SU-DHL-6 (cell line): ENCODE measurements at regions not wholly inside any gene's neighbourhood (a gene's known extent, or its start where the extent isn't known, plus 50 kb on each side); places are given as distances from the start of the nearest gene placed in this dataset.

Experiments used
- H2AFZ ChIP-seq: fragments of 200-600 bp; sonication (generic); 2 replicates; pipeline ENCODE4 v1.6.1; 2014; ENCODE audit warnings: low read depth, mild to moderate bottlenecking, moderate library complexity, mixed read lengths, antibody characterized with exemption, low read length; ENCODE audit not compliant: severe bottlenecking
- H3F3A ChIP-seq: fragments of 200-600 bp; shearing (Covaris generic); 2 replicates; pipeline ENCODE4 v1.6.0; 2016; ENCODE audit warnings: antibody characterized with exemption, mild to moderate bottlenecking; ENCODE audit not compliant: insufficient read depth
- H3K27ac ChIP-seq: fragments of 200-600 bp; sonication (generic); 2 replicates; pipeline ENCODE4 v1.5.1; 2016; ENCODE audit warnings: low read depth, mild to moderate bottlenecking, low read length, moderate library complexity, mixed read lengths
- H3K27me3 ChIP-seq: fragments of 200-600 bp; sonication (generic), shearing (Covaris generic); 2 replicates; pipeline ENCODE4 v1.6.0; 2014; ENCODE audit warnings: mild to moderate bottlenecking, low read length
- H3K36me3 ChIP-seq: fragments of 200-600 bp; sonication (generic); 2 replicates; pipeline ENCODE4 v1.6.1; 2014; ENCODE audit warnings: mild to moderate bottlenecking, low read length, mixed read lengths
- H3K4me2 ChIP-seq: fragments of 300-600, 200-600 bp; shearing (Covaris generic), sonication (generic); 2 replicates; pipeline ENCODE4 v1.6.0; 2014; ENCODE audit warnings: low read length, low read depth, mild to moderate bottlenecking; ENCODE audit not compliant: poor library complexity, severe bottlenecking
- H3K4me3 ChIP-seq: fragments of 200-600 bp; sonication (generic); 2 replicates; pipeline ENCODE4 v1.5.1; 2014; ENCODE audit warnings: antibody characterized with exemption, low read length, mild to moderate bottlenecking, mixed read lengths; ENCODE audit not compliant: insufficient read depth, poor library complexity, severe bottlenecking
- H3K79me2 ChIP-seq: fragments of 200-600 bp; sonication (generic); 2 replicates; pipeline ENCODE4 v1.6.1; 2014; ENCODE audit warnings: mild to moderate bottlenecking, low read length, moderate library complexity; ENCODE audit not compliant: insufficient read depth
- H3K9ac ChIP-seq: fragments of 200-600 bp; sonication (generic); 2 replicates; pipeline ENCODE4 v1.7.0; 2014; ENCODE audit warnings: mild to moderate bottlenecking, low read length
- H3K9me2 ChIP-seq: fragments of 200-600 bp; sonication (generic); replicated peaks from 2 replicates; pipeline ENCODE4 v1.6.1; 2014; ENCODE audit warnings: low read length; ENCODE audit not compliant: insufficient read depth
- H3K9me3 ChIP-seq: fragments of 200-600 bp; sonication (generic); 2 replicates; pipeline ENCODE4 v1.6.1; 2014; ENCODE audit warnings: low read length, mixed read lengths; ENCODE audit not compliant: insufficient read depth
- H4K20me1 ChIP-seq: fragments of 200-600 bp; sonication (generic); 2 replicates; pipeline ENCODE4 v1.6.1; 2014; ENCODE audit warnings: low read depth, mild to moderate bottlenecking, antibody characterized with exemption, low read length, moderate library complexity, mixed read lengths
- CTCF ChIP-seq: fragments of 200-600 bp; sonication (generic); IDR thresholded peaks from one replicate; pipeline ENCODE4 v1.5.1; 2017; ENCODE audit warnings: antibody characterized with exemption, mild to moderate bottlenecking, low read length, moderate library complexity; ENCODE audit not compliant: insufficient read depth, poor library complexity, severe bottlenecking
- EZH2phosphoT487 ChIP-seq: fragments of 200-600 bp; sonication (generic), shearing (Covaris generic); conservative IDR thresholded peaks from 2 replicates; pipeline ENCODE4 v1.6.1; 2018; ENCODE audit warnings: mild to moderate bottlenecking, antibody characterized with exemption, low read length, moderate library complexity, mixed read lengths

GRCh38 chr14:80049055-80049454 is 162.2 kb downstream of the DIO2 start:
- H3K27me3 ChIP-seq = no peaks in the 10 kb centered on the region
- H3K27ac ChIP-seq = no peak overlapping the region
- H4K20me1 ChIP-seq = no peaks in the 10 kb centered on the region
- no peak overlapping the region for H2AFZ ChIP-seq
- H3K9me3 ChIP-seq = no peaks in the 10 kb centered on the region
- no peak for TF ChIP-seq EZH2phosphoT487
- no peak for TF ChIP-seq CTCF
- no peak overlapping the region for H3K9ac ChIP-seq
- H3K4me3 ChIP-seq = no peak overlapping the region
- no peaks in the 10 kb centered on the region for H3K79me2 ChIP-seq
- H3F3A ChIP-seq = no peaks in the 10 kb centered on the region
- H3K9me2 ChIP-seq = no peaks in the 10 kb centered on the region
- no peaks in the 10 kb centered on the region for H3K36me3 ChIP-seq
- no peak overlapping the region for H3K4me2 ChIP-seq

- H3F3A ChIP-seq = no peaks in the 10 kb centered on the region
- no peaks in the 10 kb centered on the region for H3K9me2 ChIP-seq
- H3K79me2 ChIP-seq = no peaks in the 10 kb centered on the region
- no peak overlapping the region for H3K4me3 ChIP-seq
- no peak overlapping the region for H3K27ac ChIP-seq
- H3K4me2 ChIP-seq = no peak overlapping the region
- no peak overlapping the region for H3K9ac ChIP-seq
- H3K27me3 ChIP-seq = no peaks in the 10 kb centered on the region
- no peaks in the 10 kb centered on the region for H3K9me3 ChIP-seq
- H2AFZ ChIP-seq = no peak overlapping the region
- no peaks in the 10 kb centered on the region for H4K20me1 ChIP-seq
- H3K36me3 ChIP-seq = no peaks in the 10 kb centered on the region
- TF ChIP-seq EZH2phosphoT487 (no peak), CTCF (no peak)
These were observed 163.5 kb downstream of the DIO2 start for GRCh38 chr14:80047761-80048160.

- TF ChIP-seq CTCF (no peak), EZH2phosphoT487 (no peak)
- no peaks in the 10 kb centered on the region for H3K79me2 ChIP-seq
- no peaks in the 10 kb centered on the region for H4K20me1 ChIP-seq
- H3K9me2 ChIP-seq = no peaks in the 10 kb centered on the region
- H3K9me3 ChIP-seq = no peaks in the 10 kb centered on the region
- H3K36me3 ChIP-seq = no peaks in the 10 kb centered on the region
- no peaks in the 10 kb centered on the region for H3F3A ChIP-seq
- no peak overlapping the region for H2AFZ ChIP-seq
- H3K4me3 ChIP-seq = no peak overlapping the region
- H3K27me3 ChIP-seq = no peaks in the 10 kb centered on the region
- no peak overlapping the region for H3K4me2 ChIP-seq
- H3K9ac ChIP-seq = no peak overlapping the region
- H3K27ac ChIP-seq = no peak overlapping the region
These were observed 174.0 kb downstream of the DIO2 start for GRCh38 chr14:80037349-80037748.
